ENCODE measurements at regions not wholly inside any gene's neighbourhood (a gene's known extent, or its start where the extent isn't known, plus 50 kb on each side); places are given as distances from the start of the nearest gene placed in this dataset.
"Not testable (repeated sequence)": the region's sequence is repeated elsewhere in the genome, so short reads cannot be mapped to it uniquely, and the experiment has no call there.

DNA sequence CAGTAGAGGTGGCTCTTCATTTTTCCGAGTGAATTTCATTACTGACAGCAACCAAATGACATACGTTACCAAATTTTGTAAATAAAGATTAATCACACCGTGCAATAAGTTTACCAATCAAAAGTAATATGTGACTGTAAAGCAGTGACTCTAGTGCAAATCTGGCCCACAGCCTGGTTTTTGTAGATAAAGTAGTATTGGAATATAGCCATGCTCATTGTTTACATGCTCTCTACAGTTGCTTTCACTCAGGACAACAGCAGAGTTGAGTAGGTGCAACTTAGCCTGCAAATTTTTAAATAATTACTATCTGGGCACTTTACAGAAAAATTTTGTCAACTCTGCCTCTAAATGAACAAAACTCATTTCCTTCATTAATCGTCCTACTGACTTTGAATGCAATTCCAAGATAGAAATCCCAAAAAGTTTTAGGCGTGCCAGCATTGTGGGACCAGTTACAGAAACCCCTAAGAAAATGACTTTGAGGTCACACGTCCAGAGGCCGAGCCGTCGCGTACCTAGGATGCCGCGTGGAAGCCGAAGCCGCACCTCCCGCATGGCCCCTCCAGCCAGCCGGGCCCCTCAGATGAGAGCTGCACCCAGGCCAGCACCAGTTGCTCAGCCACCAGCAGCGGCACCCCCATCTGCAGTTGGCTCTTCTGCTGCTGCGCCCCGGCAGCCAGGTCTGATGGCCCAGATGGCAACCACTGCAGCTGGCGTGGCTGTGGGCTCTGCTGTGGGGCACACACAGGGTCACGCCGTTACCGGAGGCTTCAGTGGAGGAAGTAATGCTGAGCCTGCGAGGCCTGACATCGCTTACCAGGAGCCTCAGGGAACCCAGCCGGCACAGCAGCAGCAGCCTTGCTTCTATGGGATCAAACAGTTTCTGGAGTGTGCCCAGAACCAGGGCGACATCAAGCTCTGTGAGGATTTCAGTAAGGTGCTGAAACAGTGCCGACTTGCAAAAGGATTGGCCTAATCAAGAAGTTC lies 180.7 kb upstream of the TLE4 start:
- in situ Hi-C loops (cut with HindIII; ENCODE audit: low sequenced_read_pairs) = no loop called here

DNA sequence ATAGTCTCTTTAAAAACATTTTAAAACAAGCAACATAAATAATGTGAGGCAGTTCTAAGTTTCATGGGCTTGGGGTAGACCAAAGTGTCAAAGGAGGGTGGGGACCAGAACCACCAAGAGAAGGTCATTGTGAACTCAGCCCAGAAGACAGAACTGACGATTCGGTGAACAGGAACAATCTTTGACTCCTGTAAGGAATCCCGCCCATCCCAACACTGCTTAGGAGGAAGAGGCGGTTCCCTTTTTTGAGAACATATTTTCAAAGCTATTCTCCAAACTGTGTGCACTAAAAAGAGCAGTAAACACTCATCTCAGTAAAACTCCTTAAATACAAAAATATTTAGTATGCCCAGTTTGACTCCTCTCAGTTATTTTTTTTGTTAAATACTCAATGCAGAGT lies 176.5 kb upstream of the TLE4 start:
- in situ Hi-C loops (cut with HindIII; ENCODE audit: low sequenced_read_pairs) = no loop called here

DNA sequence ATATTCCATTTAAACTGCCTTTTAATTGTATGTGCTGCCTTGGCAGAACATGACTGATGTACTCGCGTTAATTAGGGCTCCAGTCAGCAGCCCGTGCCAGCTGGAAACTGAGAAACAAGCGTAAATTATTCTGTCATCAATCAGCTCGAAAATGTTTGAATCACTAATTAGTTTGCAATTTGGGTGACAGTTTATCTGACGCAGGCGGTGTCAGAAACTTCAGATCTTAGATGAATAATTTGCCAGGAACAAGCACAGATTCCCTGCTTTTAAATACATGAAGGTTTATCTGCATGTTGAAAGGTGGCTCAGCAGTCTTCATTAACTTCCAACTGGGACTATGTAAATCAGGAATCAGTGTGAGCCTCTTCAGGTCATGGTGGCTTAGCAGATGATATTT lies 176.0 kb upstream of the TLE4 start:
- in situ Hi-C loops (cut with HindIII; ENCODE audit: low sequenced_read_pairs) = no loop called here

DNA sequence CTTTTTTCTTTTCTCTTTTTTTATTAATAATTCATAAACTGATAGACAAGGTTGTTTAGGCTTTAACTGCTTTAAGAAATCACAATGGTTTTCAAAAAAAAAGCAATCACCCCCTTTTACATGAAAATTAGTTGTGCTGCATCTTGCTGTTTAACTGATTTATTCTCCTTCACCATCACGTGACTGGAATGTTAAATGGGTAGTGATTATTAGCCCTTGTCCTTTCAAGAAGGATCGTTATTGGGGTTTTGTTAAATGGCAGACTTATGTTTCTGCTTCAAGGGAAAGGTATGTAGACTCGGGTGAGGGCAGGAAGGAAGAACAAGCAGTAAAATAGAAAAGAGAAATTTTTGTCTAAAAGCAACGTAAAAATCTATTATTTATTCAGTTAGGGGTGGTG lies 175.6 kb upstream of the TLE4 start:
- in situ Hi-C loops (cut with HindIII; ENCODE audit: low sequenced_read_pairs) = no loop called here

DNA sequence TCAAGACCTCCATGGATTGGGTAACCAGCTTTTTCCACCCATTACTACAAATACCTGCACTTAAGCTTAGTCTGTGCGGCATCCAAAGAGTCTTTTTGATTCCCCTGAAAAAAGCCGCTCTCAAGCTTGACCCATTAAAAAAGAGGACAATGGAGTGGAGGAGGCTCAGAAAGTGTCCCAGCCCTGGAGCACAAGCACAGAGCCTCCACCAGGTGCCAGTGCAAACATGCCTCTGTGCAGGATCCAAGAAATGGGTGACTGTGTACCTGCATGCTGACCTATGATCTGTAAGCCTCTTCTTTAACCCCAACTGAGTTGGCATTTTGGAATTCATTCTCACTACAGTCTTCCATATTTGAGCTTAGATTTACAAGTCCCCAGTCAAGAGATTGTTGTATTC lies 168.3 kb upstream of the TLE4 start:
- in situ Hi-C loops (cut with HindIII; ENCODE audit: low sequenced_read_pairs) = no loop called here

DNA sequence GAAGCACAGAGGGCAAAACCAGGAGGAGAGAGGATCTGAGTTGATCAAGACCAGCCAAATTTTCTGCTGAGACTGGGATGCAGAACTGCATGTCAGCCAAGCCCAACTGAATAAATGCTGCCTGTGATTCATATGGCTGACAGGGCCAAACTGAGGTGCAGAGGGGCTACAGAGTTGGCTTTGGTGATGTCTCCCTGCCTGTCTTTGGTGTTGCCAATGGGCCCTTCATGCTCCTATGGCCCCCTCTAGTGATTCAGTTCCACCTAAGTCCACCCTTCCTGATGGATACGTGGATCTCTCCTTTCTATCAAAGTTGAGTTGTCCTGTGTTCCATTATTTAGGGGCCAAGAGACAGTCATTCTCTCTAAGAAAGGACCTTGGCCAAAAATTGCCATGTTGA lies 163.6 kb upstream of the TLE4 start:
- in situ Hi-C loops (cut with HindIII; ENCODE audit: low sequenced_read_pairs) = no loop called here

DNA sequence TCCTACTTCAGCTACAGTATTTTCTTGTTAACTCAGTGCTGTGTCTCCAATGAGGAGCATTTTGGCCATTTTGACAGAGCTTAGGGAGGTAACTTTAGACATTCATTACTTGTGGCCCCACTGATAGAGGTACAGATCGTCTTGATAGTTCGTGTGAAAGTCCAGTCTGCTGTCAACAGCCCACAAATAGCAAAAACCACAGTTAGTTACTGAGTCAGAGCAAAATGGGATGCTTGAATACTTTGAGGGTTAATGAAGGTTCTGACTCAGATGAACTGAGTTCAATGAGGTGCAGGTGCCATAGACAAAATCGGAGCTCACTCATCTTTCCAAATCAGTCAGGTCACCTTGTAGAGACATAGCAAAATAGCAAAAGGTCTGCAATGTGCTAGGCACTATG lies 163.1 kb upstream of the TLE4 start:
- in situ Hi-C loops (cut with HindIII; ENCODE audit: low sequenced_read_pairs) = no loop called here

DNA sequence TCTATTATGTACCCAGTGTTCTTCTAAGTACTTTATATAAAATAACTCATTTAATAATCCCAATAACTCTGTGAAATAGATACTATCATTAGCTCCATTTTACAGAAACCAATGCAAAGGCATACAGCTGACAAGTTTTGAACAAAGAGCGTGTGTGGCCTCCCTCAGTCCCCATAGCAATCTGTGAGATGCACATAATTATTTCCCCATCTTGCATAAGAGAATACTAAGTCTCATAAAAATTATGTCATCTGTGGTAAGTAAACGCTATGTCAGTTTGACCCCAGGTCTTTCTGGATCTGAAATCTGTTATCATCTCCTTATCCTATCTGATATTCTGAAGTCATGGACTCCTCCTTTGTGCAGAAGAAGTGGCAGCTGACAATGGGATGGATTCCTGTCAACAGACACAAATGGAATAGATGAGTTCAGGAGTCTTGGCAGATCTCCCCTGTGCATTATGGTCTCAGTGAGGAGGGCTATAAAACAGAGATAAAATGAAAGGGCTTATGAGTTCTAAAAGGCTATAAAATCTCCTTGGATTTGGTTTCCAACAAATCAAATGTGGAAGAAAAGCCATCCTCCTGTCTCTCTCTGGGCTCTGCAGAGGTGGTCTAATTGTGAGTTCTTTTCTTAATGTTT lies 162.5 kb upstream of the TLE4 start:
- in situ Hi-C loops (cut with HindIII; ENCODE audit: low sequenced_read_pairs) = no loop called here

DNA sequence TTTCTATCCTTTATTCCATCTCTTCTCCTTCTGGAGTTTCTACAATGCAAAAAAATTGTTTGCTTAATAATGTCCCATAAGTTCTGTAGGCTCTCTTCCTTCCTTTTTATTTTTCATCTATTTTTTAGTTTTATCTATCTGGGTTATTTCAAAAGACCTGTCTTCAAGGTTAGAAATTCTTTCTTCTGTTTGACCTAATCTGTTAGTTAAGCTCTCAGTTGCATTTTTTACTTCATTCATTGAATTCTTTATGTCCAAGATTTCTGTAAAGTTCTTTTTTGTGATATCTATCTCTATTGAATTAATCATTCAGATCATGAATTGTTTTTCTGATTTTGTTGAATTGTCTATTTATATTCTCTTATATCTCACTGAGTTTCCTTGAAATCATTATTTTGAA lies 145.9 kb upstream of the TLE4 start:
- in situ Hi-C loops (cut with HindIII; ENCODE audit: low sequenced_read_pairs) = no loop called here

DNA sequence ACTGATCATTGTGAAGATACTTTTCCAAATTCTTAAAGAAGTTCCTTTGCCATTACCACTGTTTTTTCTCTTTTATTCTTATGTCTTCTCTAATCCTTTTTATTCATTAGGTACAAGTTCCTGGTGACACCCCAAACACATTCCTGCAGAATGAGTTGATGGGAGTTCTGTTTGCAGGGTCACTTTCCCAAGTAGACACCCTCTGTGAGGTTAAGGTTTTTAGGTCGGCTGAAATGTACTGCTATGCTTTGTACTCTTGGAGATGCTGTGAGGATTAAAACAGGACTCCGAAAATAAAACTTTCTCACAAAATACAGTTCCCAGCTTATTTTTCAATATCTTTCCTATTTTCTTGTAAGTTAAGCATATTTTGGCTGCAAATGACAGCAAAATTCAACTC lies 143.3 kb upstream of the TLE4 start:
- in situ Hi-C loops (cut with HindIII; ENCODE audit: low sequenced_read_pairs) = no loop called here

DNA sequence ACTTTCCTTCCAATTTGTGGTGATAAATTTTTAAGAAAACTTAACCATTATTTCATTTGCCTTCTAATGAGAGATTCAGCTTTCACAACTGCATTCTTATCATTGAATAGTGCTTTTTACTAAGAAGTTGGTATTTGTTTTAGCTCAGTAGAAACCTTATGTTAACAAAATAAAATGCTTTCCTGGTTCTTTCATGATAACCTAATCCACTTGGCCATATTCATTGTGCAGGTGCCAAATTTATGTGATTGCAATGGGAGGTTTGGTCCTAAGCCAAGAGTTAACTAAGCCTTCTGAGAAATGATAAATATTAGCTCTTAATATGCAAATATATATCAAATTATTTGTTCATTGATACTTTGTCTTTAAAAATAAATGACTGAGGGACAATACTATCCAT lies 141.1 kb upstream of the TLE4 start:
- in situ Hi-C loops (cut with HindIII; ENCODE audit: low sequenced_read_pairs) = no loop called here

DNA sequence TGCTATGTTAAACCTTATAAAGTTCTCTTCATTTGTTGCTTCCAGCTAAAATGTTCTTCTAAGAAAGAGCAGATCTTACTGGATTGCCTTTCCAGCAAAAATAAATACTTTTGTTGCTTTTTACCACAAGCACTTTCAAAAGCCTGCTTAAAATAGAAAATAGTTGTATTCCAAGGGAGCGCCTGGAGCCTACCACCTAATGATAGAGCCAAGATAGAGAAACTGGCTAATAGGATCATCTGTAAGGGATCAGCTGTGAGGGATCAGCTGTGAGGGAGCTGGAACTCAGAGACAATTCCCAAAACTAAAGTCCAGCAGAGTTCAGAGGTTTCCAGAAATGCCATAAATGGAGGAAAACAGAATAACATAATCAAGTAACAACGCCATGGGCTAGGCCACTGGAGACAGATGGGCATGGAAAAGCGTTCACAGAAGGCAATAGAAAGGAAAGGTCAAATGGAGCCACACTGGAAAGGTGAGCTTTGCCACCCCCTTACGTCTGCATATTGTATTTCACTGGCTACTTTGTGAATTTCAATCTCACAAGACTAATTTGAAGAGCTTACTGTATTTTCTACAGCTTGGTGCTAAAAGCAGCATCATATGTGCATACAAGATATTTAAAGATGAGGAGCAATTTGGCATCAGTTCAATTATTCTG lies 140.6 kb upstream of the TLE4 start:
- in situ Hi-C loops (cut with HindIII; ENCODE audit: low sequenced_read_pairs) = no loop called here

DNA sequence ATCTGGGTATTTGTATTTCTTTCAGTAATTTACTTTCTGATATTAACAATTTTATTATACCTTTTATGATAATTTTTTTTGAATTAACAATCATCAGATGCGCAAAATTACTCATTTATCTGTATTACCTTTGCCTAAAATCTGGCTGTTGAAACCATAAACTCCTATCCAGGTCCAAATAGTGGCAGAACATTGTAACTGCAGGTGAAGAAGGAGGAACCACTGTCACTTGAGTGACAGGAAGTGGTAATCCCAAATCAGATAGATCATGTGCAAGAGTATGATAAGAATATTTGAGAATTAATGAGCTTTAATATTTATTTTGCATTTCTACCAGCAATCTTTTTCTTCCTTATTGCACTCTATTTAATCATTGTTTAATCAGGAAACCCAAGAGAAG lies 139.3 kb upstream of the TLE4 start:
- in situ Hi-C loops (cut with HindIII; ENCODE audit: low sequenced_read_pairs) = no loop called here

DNA sequence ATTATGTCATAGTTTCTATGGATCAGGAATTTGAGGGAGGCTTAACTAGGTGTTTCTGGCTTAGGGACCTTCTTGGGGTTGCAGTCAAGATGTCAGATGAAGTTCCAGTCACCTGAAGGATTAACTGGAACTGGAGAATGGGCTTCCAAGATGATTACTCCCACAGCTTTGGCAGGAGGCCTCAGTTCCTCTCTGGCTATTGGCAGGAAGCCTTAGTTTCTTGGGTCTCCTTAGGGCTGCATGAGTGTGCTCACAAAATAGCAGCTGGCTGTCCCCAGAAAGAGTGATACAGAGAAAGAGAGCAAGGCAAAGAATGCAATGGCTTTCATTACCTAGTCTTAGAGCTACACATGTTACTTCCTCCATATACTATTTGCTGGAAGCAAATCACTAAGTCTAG lies 138.1 kb upstream of the TLE4 start:
- in situ Hi-C loops (cut with HindIII; ENCODE audit: low sequenced_read_pairs) = no loop called here

DNA sequence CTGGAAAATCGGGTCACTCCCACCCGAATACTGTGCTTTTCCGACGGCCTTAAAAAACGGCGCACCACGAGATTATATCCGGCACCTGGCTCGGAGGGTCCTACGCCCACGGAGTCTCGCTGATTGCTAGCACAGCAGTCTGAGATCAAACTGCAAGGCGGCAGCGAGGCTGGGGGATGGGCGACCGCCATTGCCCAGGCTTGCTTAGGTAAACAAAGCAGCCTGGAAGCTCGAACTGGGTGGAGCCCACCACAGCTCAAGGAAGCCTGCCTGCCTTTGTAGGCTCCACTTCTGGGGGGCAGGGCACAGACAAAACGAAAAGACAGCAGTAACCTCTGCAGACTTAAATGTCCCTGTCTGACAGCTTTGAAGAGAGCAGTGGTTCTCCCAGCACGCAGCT lies 132.5 kb upstream of the TLE4 start:
- in situ Hi-C loops (cut with HindIII; ENCODE audit: low sequenced_read_pairs) = not testable (repeated sequence)

DNA sequence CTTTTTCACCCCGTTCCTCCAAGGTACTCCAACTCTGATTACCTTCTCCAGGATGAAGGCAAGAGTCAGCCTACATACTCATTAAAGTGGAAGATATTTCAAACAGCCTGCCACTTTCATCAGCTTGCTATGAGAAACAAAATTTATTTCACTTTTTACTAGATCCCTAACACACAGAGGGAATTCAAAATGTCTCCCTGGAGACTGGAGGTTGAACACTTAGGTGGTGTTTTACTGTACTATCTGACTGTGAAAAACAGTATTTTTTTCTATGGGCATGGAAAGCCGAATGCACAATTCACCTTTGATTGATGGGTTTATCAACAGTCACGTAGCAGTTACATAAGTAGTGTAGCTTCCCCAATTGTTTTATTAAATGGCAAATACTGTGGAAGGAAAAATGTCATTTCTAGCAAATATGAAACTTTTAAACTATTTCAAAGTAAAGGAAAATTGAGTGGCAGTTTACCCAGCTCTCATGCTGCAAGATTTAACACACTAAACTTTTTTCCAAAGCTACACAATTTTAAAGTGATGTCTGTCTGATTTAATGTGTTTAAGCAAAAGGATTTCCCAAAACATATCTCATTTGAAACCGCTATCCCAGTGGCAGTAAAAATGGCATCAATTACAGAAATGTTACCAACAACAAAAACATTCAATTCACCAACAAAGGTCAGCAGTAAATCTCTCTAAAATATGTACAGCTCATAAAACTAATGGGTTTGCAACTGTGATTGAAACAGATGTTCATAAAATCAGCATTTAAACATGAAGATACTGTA lies 125.0 kb upstream of the TLE4 start:
- in situ Hi-C loops (cut with HindIII; ENCODE audit: low sequenced_read_pairs) = no loop called here

DNA sequence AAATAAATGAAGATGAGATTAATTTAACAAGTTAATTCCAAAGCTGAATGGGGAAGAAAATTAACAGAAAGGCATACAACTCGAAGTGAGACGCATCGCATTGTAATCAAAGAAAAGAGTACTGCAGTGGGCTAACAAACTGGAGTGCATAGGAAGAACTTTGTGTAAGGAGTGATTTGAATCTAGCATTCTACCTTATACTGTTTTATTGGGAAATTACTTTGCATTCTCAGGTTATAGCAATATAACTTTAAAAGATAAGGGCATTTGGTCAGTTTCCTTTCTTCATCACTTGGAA lies 124.5 kb upstream of the TLE4 start:
- in situ Hi-C loops (cut with HindIII; ENCODE audit: low sequenced_read_pairs) = no loop called here

DNA sequence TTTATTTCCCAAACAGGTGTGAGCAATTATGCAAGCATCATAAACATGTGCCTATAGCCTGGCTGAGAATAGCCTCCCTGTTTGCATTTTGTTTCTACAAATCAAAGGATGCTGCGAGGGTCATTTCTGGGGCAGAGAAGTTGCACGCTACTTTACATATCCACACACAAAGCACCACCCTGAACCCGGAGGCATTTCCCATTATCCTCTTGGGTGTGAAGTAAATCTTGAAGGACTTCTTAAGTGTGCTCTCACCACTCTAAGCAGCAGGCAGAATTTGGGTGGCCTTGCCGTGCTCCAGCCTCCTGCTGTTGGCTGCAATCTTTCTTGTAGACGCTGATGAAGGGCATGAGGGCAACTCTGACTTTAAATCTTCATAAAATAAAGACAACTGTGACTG lies 124.0 kb upstream of the TLE4 start:
- in situ Hi-C loops (cut with HindIII; ENCODE audit: low sequenced_read_pairs) = no loop called here

DNA sequence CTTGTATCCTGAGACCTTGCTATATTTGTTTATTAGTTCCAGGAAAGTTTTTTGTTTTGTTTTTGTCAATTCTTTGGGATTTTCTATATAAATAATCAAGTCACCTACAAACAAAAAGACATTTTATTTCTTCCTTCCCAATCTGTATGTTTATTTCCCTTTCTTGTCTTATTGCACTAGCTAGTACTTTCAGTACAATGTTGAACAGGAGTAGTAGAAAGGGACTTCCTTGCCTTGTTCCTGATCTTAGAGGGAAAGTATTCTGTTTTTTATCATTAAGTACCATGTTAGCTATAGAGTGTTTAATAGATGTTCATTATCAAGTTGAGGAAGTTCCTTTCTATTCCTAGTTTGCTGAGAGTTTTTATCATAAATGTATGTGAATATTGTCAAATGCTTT lies 119.5 kb upstream of the TLE4 start:
- in situ Hi-C loops (cut with HindIII; ENCODE audit: low sequenced_read_pairs) = no loop called here

DNA sequence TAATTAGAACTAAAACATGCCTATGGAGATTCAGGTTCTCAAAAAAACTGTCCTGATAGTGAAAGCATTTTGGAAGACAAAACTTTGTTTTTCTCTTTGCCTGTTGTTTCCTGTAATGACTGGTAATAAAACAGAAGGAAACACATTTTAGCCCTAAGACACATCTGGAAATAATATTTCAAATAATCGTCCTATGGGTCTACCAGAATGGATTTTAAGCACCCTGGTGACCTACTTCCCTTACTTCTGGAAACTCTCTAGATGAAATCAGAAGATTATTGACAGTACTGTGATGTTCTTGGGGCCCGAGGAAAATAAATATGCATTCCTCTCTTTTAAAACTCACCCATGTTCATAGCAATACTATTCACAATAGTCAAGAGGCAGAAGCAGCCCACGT lies 110.1 kb upstream of the TLE4 start:
- in situ Hi-C loops (cut with HindIII; ENCODE audit: low sequenced_read_pairs) = no loop called here

DNA sequence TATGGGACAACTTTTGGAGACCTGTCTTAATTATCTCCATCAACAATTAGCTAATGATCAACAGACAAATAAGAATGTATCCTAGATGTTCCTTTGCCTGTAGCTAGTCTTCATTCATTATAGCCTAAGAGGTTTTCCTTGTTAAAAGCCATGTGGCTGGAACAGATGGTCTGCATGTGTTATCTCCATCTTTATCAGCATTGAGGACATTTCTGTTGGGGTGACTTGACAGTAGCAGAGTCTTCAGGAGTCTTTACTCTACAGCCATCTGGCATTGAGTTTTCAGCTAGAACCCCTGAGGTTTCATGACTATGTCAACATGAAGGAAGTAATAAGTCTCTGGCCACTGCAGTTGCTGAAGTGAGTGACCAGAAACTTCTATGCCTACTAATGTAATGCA lies 106.6 kb upstream of the TLE4 start:
- in situ Hi-C loops (cut with HindIII; ENCODE audit: low sequenced_read_pairs) = no loop called here
